Lower leg skin (tissue), 3 donors: ENCODE measurements at regions not wholly inside any gene's neighbourhood (a gene's known extent, or its start where the extent isn't known, plus 50 kb on each side); places are given as distances from the start of the nearest gene placed in this dataset.

Experiments
- CTCF ChIP-seq, 3 donors: fragments of 450-650 bp; IDR thresholded peaks; one replicate each; pipeline ENCODE4 v1.5.1; 2016; ENCODE audit warnings: antibody characterized with exemption in 3 of 3, mild to moderate bottlenecking in 3 of 3, moderate library complexity in 2 of 3
- POLR2A ChIP-seq, 2 donors: fragments of 450-650 bp; IDR thresholded peaks; one replicate each; pipeline ENCODE4 v1.6.1; 2016 to 2017; ENCODE audit warnings: antibody characterized with exemption in 2 of 2, mild to moderate bottlenecking in 1 of 2, moderate library complexity in 1 of 2

DNA sequence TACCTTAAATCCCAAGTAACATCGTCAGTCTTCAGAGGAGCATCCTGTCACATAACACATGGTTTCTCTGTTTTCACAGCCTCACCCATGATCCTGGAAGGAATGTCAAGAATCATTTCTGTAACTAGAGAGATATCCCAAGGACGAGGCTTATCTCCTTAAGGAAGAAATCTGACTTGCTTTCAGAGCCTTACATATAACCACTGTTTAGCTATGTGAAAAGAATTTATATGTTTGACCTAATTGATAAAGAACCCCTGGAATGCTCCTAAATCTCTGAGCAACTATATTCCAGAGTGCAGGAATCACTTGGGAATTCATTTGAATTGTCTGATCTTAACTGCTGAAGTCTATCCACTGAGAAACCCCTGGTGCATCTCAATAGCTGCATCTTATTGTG, 243.1 kb downstream of the ALDH8A1 start:
- TF ChIP-seq POLR2A (IDR thresholded peaks at IDR 0.05) (no peak), CTCF (IDR thresholded peaks at IDR 0.05) (no peak)
